Hepatocyte (in vitro differentiated cells): ENCODE measurements at regions not wholly inside any gene's neighbourhood (a gene's known extent, or its start where the extent isn't known, plus 50 kb on each side); places are given as distances from the start of the nearest gene placed in this dataset.

Experiments
- DNase-seq: peaks from one replicate; pipeline ENCODE4 v3.0.0-alpha.2; 2016; ENCODE audit warnings: low spot score
- H2AFZ ChIP-seq: fragments of 200-600 bp; sonication (generic); 2 replicates; pipeline ENCODE4 v1.6.0; 2016; ENCODE audit warnings: antibody characterized with exemption, mild to moderate bottlenecking
- H3K27ac ChIP-seq: fragments of 200-600 bp; sonication (generic); 2 replicates; pipeline ENCODE4 v1.5.1; 2016; ENCODE audit warnings: mild to moderate bottlenecking
- H3K27me3 ChIP-seq: fragments of 200-600 bp; sonication (generic); 2 replicates; pipeline ENCODE4 v1.6.1; 2016
- H3K36me3 ChIP-seq: fragments of 200-600 bp; sonication (generic); replicated peaks from 2 replicates; pipeline ENCODE4 v1.5.1; 2016; ENCODE audit warnings: low read depth; ENCODE audit not compliant: insufficient read depth
- H3K4me1 ChIP-seq: fragments of 200-600 bp; sonication (generic); 2 replicates; pipeline ENCODE4 v1.5.1; 2016; ENCODE audit warnings: mild to moderate bottlenecking, moderate library complexity; ENCODE audit not compliant: insufficient read depth
- H3K4me2 ChIP-seq: fragments of 200-600 bp; sonication (generic); 2 replicates; pipeline ENCODE4 v1.6.0; 2016
- H3K4me3 ChIP-seq: fragments of 200-600 bp; sonication (generic); 2 replicates; pipeline ENCODE4 v1.5.1; 2016; ENCODE audit warnings: mild to moderate bottlenecking
- H3K79me2 ChIP-seq: fragments of 200-600 bp; sonication (generic); 2 replicates; pipeline ENCODE4 v1.6.0; 2017; ENCODE audit warnings: mild to moderate bottlenecking
- H3K9me2 ChIP-seq: fragments of 200-600 bp; sonication (generic); replicated peaks from 2 replicates; pipeline ENCODE4 v1.6.0; 2017; ENCODE audit warnings: mild to moderate bottlenecking; ENCODE audit not compliant: insufficient read depth
- H3K9me3 ChIP-seq: fragments of 200-600 bp; sonication (generic); 2 replicates; pipeline ENCODE4 v1.5.1; 2016; ENCODE audit warnings: low read depth, mild to moderate bottlenecking
- H4K20me1 ChIP-seq: fragments of 200-600 bp; sonication (generic); 2 replicates; pipeline ENCODE4 v1.6.0; 2016; ENCODE audit warnings: mild to moderate bottlenecking; ENCODE audit not compliant: insufficient read depth, poor library complexity, severe bottlenecking
- EZH2 ChIP-seq: fragments of 200-600 bp; sonication (generic); IDR thresholded peaks from 2 replicates; pipeline ENCODE4 v1.6.1; 2016; ENCODE audit warnings: antibody characterized with exemption, mild to moderate bottlenecking, borderline replicate concordance
- EZH2phosphoT487 ChIP-seq: fragments of 200-600 bp; sonication (generic); IDR thresholded peaks from one replicate; pipeline ENCODE4 v1.6.1; 2018; ENCODE audit warnings: antibody characterized with exemption, mild to moderate bottlenecking, low read depth, moderate library complexity; ENCODE audit not compliant: unreplicated experiment, severe bottlenecking
- WGBS: methylation state at CpG from one replicate; pipeline ENCODE4 v1.1.6; 2016; ENCODE audit warnings: low lambda C conversion rate; ENCODE audit errors: missing lambda C conversion rate; 5-methylcytosine and 5-hydroxymethylcytosine counted together
- TF ChIP-seq, protein P1 (sequence below): fragments of 200-600 bp; sonication (generic); IDR thresholded peaks from 2 replicates; pipeline ENCODE4 v1.5.1; 2016; ENCODE audit warnings: antibody characterized with exemption, mild to moderate bottlenecking; ENCODE audit not compliant: poor library complexity

- no peaks in the 10 kb centered on the region for H3K9me2 ChIP-seq
- H3K4me1 ChIP-seq = no peaks in the 10 kb centered on the region
- H3K79me2 ChIP-seq = no peaks in the 10 kb centered on the region
- H3K9me3 ChIP-seq = no peaks in the 10 kb centered on the region
- H3K27ac ChIP-seq = no peak overlapping the region
- no peaks in the 10 kb centered on the region for H4K20me1 ChIP-seq
- WGBS = 98% methylated on average over 3 of the region's 3 CpGs
- H3K4me2 ChIP-seq = no peak overlapping the region
- TF ChIP-seq, protein P1, sequence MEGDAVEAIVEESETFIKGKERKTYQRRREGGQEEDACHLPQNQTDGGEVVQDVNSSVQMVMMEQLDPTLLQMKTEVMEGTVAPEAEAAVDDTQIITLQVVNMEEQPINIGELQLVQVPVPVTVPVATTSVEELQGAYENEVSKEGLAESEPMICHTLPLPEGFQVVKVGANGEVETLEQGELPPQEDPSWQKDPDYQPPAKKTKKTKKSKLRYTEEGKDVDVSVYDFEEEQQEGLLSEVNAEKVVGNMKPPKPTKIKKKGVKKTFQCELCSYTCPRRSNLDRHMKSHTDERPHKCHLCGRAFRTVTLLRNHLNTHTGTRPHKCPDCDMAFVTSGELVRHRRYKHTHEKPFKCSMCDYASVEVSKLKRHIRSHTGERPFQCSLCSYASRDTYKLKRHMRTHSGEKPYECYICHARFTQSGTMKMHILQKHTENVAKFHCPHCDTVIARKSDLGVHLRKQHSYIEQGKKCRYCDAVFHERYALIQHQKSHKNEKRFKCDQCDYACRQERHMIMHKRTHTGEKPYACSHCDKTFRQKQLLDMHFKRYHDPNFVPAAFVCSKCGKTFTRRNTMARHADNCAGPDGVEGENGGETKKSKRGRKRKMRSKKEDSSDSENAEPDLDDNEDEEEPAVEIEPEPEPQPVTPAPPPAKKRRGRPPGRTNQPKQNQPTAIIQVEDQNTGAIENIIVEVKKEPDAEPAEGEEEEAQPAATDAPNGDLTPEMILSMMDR = no peak
- TF ChIP-seq EZH2phosphoT487 (no peak), EZH2 (no peak)
- no peak for DNase-seq
- no peaks in the 10 kb centered on the region for H3K27me3 ChIP-seq
- H3K4me3 ChIP-seq = no peak overlapping the region
- no peaks in the 10 kb centered on the region for H3K36me3 ChIP-seq
- no peak overlapping the region for H2AFZ ChIP-seq
Measured at GRCh38 chr4:165743422-165743821, 129.6 kb upstream of the TLL1 start.

GRCh38 chr4:165744370-165744769 lies 128.7 kb upstream of the TLL1 start:
- Histone ChIP-seq H3K27ac (no peak overlapping the region), H3K4me3 (no peak overlapping the region), H3K4me1 (no peaks in the 10 kb centered on the region), H3K79me2 (no peaks in the 10 kb centered on the region), H4K20me1 (no peaks in the 10 kb centered on the region), H3K27me3 (no peaks in the 10 kb centered on the region), H3K4me2 (no peak overlapping the region), H3K9me2 (no peaks in the 10 kb centered on the region), H3K36me3 (no peaks in the 10 kb centered on the region), H3K9me3 (no peaks in the 10 kb centered on the region), H2AFZ (no peak overlapping the region)
- TF ChIP-seq, protein P1 = no peak
- 88% methylated on average over 1 of the region's 1 CpG for WGBS
- no peak for DNase-seq

GRCh38 chr4:165748321-165748720 lies 124.7 kb upstream of the TLL1 start:
- H3K9me2 ChIP-seq = no peaks in the 10 kb centered on the region
- DNase-seq = no peak
- H4K20me1 ChIP-seq = no peaks in the 10 kb centered on the region
- no peaks in the 10 kb centered on the region for H3K36me3 ChIP-seq
- H3K9me3 ChIP-seq = no peaks in the 10 kb centered on the region
- no peak for TF ChIP-seq EZH2
- TF ChIP-seq, protein P1 = no peak
- TF ChIP-seq EZH2phosphoT487 = no peak
- no peak overlapping the region for H3K4me2 ChIP-seq
- no peak overlapping the region for H3K4me3 ChIP-seq
- no peaks in the 10 kb centered on the region for H3K27me3 ChIP-seq
- 27% methylated on average over 1 of the region's 1 CpG for WGBS
- no peak overlapping the region for H3K27ac ChIP-seq
- H3K79me2 ChIP-seq = no peaks in the 10 kb centered on the region
- no peak overlapping the region for H2AFZ ChIP-seq
- H3K4me1 ChIP-seq = no peaks in the 10 kb centered on the region

- Histone ChIP-seq H3K4me2 (no peak overlapping the region), H3K9me2 (no peaks in the 10 kb centered on the region), H3K4me1 (no peaks in the 10 kb centered on the region), H3K79me2 (no peaks in the 10 kb centered on the region), H4K20me1 (no peaks in the 10 kb centered on the region), H3K27ac (no peak overlapping the region), H3K4me3 (no peak overlapping the region), H2AFZ (no peak overlapping the region), H3K9me3 (no peaks in the 10 kb centered on the region), H3K36me3 (no peaks in the 10 kb centered on the region), H3K27me3 (no peaks in the 10 kb centered on the region)
- 91% methylated on average over 4 of the region's 4 CpGs for WGBS
- no peak for TF ChIP-seq EZH2
- no peak for TF ChIP-seq EZH2phosphoT487
- TF ChIP-seq, protein P1 = no peak
- no peak for DNase-seq
Measured at GRCh38 chr4:165751882-165752281, 121.2 kb upstream of the TLL1 start.
